OCI-LY3 (cell line): ENCODE measurements at regions not wholly inside any gene's neighbourhood (a gene's known extent, or its start where the extent isn't known, plus 50 kb on each side); places are given as distances from the start of the nearest gene placed in this dataset.

ENCODE experiments used
- CTCF ChIP-seq: fragments of 200-600, 300-600 bp; sonication (generic); IDR thresholded peaks from 2 replicates; pipeline ENCODE4 v1.5.1; 2014; ENCODE audit warnings: antibody characterized with exemption, low read length, low read depth
- EZH2phosphoT487 ChIP-seq: fragments of 200-600 bp; shearing (Covaris generic); IDR thresholded peaks from 2 replicates; pipeline ENCODE4 v1.6.1; 2018; ENCODE audit warnings: antibody characterized with exemption, mixed run types, low read depth

- TF ChIP-seq CTCF (no peak), EZH2phosphoT487 (no peak)
These were observed 149.2 kb upstream of the CYLC2 start for GRCh38 chr9:102845827-102846371.
